NCI-H82 treated with DMSO at 0.1 percent for 48 hours (cell line): ENCODE measurements at regions not wholly inside any gene's neighbourhood (a gene's known extent, or its start where the extent isn't known, plus 50 kb on each side); places are given as distances from the start of the nearest gene placed in this dataset.
"Not testable (repeated sequence)": the region's sequence is repeated elsewhere in the genome, so short reads cannot be mapped to it uniquely, and the experiment has no call there.

Experiments
- DNase-seq: peaks from one replicate; lab custom pipeline; 2025; ENCODE audit not compliant: unreplicated experiment; lab: John Stamatoyannopoulos, UW

DNA sequence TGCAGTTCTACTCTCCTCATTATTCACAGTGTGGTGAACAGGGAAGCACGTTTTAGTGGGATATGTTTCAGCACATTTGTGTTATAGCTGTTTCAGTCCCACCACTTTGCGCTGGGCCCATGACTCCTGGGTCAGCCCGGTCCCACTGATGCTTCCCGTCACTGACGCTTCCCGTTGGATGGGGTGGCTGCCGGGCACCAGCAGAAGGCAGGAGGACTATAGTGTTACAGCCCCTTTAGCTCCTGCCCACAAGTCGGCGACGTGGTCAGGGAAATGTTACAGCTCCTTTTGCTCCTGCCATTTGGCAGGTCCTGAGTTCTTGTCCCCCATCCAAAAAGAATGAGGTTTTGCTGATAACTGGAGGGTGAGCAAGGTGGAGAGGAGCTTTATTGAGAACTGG lies 732.2 kb downstream of the NR4A2 start:
- DNase-seq, result no peak

DNA sequence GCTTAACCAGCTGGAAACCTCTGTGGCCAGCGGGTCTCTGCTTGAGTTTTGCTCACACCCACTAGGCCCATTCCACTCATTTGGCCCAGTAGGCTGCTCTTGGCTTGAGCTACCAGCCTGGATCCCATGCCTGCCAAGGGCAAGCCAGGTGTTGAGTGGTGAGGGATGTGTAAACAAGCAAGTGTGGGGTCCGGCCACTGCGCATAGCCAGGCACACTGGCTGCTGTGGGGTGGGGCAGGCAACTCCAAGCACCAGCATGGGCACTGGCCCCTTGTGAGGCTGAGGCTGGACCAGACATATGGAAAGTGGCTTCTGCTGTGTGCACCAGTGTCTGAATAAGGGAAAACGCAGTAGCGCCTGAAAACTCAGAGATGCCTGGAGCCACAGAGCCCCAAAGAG lies 732.7 kb downstream of the NR4A2 start:
- DNase-seq, result no peak

DNA sequence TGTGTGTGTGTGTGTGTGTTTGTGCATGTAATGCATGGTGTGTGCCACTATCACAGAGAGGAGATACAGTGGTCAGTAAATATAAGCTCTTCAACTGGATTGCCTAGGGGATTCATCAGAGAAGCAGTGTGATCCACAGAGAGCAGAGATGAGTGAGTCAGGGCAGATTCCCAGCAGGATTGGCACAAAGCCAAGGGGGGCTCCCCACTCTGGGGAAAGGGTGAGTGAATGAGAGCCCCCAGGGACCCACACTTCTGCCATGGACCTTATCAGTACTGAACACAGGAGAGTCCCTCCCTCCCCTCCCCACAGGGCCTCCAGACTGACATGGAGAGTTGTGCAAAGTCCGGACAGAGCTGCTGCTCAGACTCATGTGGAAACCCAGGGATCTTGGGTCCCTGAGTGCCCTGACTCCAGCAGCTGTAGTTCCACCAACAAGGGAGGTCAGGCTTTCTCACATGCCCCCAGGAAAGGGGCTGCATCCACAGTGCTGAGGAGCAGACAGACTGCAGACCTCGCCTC lies 748.8 kb downstream of the NR4A2 start:
- no peak for DNase-seq

GRCh38 chr2:155574941-155575340 lies 757.6 kb downstream of the NR4A2 start:
- no peak for DNase-seq

DNA sequence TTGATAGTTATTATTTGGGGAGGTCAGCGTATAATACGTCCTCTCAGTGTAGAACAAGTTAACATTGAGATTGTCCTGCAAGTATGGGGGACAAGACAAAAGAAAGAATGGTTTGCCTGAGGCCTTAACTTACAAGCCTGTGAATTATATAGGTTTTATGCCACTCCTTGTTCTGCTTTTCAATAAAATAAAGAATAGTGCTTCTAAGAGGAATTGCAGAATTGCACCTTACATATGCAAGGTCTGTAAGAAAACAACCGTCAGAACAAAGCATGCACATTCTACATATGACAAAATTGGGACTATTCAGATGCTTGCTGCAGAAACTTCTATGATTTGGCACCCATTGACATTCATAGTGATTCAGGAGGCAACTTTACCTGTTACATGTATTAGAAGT lies 785.0 kb downstream of the NR4A2 start:
- DNase-seq, result no peak

GRCh38 chr2:155546721-155547555 lies 785.6 kb downstream of the NR4A2 start:
- DNase-seq, result no peak

- not testable (repeated sequence) for DNase-seq
Observed at GRCh38 chr2:155539028-155539427, 793.5 kb downstream of the NR4A2 start.

- no peak for DNase-seq
Observed at GRCh38 chr2:155528034-155528433, 804.5 kb downstream of the NR4A2 start.

DNA sequence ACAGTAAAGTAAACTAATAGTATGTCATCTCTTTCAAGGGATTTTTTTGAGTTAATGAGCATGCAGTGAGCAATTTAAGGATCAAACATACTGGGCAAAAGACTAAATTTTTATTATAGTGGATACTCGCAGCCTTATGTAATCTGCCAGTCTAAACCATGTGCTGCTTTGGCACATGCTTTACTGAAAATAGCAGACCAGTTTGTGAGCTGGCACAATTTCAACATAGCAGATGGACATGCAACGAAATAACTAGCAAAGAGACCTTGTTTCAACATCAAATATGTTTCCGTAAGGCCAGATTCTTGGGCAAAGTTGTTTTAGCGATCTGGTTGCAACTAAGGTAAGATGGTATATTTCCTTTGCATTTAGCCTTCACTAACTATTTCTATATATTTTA lies 807.3 kb downstream of the NR4A2 start:
- no peak for DNase-seq

DNA sequence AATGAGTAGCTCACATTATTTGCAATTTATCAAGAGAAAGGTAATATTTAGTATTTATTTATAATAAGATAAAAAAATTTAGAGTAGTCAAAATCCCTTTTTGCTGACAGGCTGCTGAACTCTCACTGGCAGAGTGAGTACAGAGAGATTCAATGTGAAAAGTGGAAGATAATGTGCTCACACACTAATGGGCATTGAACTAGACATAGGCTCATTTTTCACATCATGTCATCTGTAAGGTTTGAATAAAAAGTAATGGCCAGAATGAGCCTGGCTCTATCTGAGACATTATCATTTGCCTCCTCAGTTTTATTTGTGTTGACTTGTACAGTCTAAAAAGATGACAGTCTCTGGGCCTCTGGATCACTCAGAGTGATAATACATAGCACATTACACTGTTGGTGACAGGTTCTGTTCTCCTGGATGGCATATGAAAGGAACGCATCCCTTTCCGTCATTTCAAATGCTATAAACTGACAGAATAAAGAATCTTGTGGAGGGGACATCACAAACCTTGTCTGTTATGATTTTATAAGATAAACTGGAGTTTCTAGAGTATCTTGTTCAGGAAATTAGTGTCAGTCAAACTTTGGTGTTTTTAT lies 812.9 kb downstream of the NR4A2 start:
- no peak for DNase-seq

- DNase-seq, result no peak
Observed at GRCh38 chr2:155518094-155518493, 814.4 kb downstream of the NR4A2 start.

GRCh38 chr2:155517362-155517761 lies 815.2 kb downstream of the NR4A2 start:
- DNase-seq, result no peak

DNA sequence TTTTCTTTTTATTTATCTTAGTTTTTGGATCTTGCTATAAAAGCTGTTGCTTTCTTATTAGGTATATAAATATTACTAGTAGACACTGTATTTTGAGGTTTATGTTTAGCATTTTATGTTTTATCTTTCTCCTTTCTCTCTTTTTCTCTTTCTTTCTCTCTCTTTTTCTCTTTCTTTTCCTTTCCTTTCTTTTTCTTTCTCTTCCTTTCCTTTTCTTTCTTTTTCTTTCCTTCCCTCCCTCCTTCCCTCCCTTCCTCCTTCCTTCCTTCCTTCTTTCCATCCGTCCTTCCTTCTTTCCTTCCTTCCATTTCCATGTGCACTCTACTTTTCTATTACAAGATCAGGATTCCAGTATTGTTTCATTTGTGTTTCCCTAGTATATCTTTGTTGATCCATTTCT lies 814.8 kb downstream of the KCNJ3 start:
- no peak for DNase-seq

DNA sequence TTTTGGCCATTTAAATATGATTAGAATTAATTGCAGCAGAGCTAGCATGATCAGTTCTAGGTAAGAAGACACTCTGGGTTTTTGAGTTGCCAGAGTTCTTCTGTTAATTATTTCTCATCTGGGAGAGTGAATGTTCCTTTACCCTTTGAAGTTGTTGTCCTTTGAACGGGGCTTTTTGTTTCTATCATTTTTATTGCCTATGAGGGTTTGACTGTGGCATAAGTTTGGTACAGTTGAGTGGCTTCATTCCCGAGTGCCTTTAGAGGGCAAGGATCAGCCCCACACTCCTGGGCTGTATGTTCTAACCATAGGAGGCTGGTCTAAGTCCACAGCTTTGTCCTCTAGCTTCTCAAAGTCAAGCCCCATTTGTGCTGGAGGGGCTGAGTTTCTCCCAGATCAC lies 804.3 kb downstream of the KCNJ3 start:
- no peak for DNase-seq

GRCh38 chr2:155498106-155498505 lies 799.6 kb downstream of the KCNJ3 start:
- no peak for DNase-seq

DNA sequence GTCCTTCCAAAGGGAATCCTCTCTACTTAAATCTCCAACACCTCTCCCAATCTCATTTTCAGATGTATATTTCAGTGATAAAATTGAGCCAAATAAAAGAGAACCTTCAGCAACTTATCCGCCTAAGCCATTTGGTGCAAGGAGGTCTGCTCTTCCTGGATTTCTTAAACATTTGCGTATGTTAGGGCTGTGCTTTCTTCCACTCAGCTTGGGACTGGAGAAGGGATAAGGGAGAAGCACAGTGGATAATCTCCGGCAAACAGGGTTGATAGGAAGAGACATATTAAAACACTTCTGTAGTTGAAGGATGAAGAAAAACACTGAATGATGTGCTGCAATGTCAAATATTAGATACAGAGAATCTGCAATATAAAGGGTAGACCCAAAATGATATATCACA lies 796.2 kb downstream of the KCNJ3 start:
- DNase-seq, result no peak

- DNase-seq, result no peak
Observed at GRCh38 chr2:155485141-155485842, 786.8 kb downstream of the KCNJ3 start.

DNA sequence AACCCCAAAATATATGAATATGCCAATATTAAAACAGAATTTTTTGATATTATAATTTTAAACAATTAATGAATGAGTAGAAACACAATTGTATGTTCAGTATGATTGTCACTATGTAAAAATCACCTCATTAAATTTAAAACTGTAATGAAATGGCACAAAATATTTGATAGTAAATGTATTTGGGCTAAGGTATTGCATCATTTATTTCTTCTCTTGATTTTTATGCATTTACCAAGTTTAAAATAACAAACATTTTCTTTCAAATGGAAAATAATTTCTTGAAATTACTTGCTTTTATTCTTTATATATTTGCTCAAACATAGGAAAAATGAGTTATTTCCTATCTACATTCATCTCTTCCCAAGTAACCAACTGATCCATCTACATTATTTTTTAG lies 782.6 kb downstream of the KCNJ3 start:
- no peak for DNase-seq

GRCh38 chr2:155472018-155472417 lies 773.5 kb downstream of the KCNJ3 start:
- not testable (repeated sequence) for DNase-seq

GRCh38 chr2:155456222-155456621 lies 757.7 kb downstream of the KCNJ3 start:
- no peak for DNase-seq

GRCh38 chr2:155442755-155443372 lies 744.4 kb downstream of the KCNJ3 start:
- no peak for DNase-seq
